Endothelial cell of umbilical vein (primary cell): ENCODE measurements at regions not wholly inside any gene's neighbourhood (a gene's known extent, or its start where the extent isn't known, plus 50 kb on each side); places are given as distances from the start of the nearest gene placed in this dataset.

ENCODE experiments used
- BruUV-seq: library from RNA; stranded (reverse); fragments of 400-500 nt; replicated peaks from 2 replicates; lab custom pipeline; 2021; lab: Mats Ljungman, UMichigan
- CTCF ChIA-PET: fragments of 300-600, 350-600 bp; sonication (Branson Sonifier 250); formaldehyde crosslinking; loops from one replicate; lab custom pipeline; 2021; ENCODE audit warnings: antibody characterized with exemption, inconsistent platforms; lab: Charles Lee
- POLR2A ChIA-PET: fragments of 300-600, 350-600 bp; sonication (Branson Sonifier 250); formaldehyde crosslinking; loops from one replicate; lab custom pipeline; 2021; ENCODE audit warnings: antibody characterized with exemption, inconsistent platforms; lab: Charles Lee
- DNase-seq: peaks from one replicate; pipeline ENCODE4 v3.0.0-alpha.2; 2011; ENCODE audit warnings: low read depth, low spot score
- FAIRE-seq: peaks from 2 replicates; lab custom pipeline; 2011; peaks lifted over from hg19 to GRCh38; lab: Jason Lieb, UNC
- H2AFZ ChIP-seq: 2 replicates; pipeline ENCODE4 v1.6.0; 2012; ENCODE audit warnings: low read depth, low read length, control low read depth, inconsistent platforms
- H3K27ac ChIP-seq: 2 replicates; pipeline ENCODE4 v1.5.1; 2011; ENCODE audit warnings: low read depth, mild to moderate bottlenecking, control low read depth, low read length, moderate library complexity; ENCODE audit not compliant: insufficient read depth
- H3K27me3 ChIP-seq, 2 experiments: 2 replicates each; pipeline versions ENCODE4 v1.6.0 to v1.6.1; 2011; ENCODE audit warnings: low read length in 2 of 2, mixed read lengths in 1 of 2; ENCODE audit not compliant: control insufficient read depth in 2 of 2, insufficient read depth in 2 of 2
- H3K36me3 ChIP-seq, 2 experiments: 2 replicates in 1 of 2; 3 replicates in 1 of 2; pipeline ENCODE4 v1.5.1; 2011; ENCODE audit warnings: low read length in 2 of 2, mild to moderate bottlenecking in 1 of 2, moderate library complexity in 1 of 2; ENCODE audit not compliant: control insufficient read depth in 2 of 2, insufficient read depth in 2 of 2; ENCODE audit errors: extremely low read depth in 1 of 2
- H3K4me1 ChIP-seq: 3 replicates; pipeline ENCODE4 v1.5.1; 2011; ENCODE audit warnings: mild to moderate bottlenecking, low read length; ENCODE audit not compliant: control insufficient read depth, insufficient read depth; ENCODE audit errors: extremely low read depth
- H3K4me2 ChIP-seq: 2 replicates; pipeline ENCODE4 v1.6.1; 2011; ENCODE audit warnings: low read length, control low read depth, mixed read lengths; ENCODE audit not compliant: insufficient read depth
- H3K4me3 ChIP-seq, 3 experiments: fragments of 200-600 bp in 1 of 3; sonication (generic), shearing (Covaris generic) in 1 of 3; replicated peaks in 1 of 3; 2 replicates each; pipeline ENCODE4 v1.5.1; 2011 to 2016; ENCODE audit warnings: control low read depth in 3 of 3, low read length in 3 of 3, mild to moderate bottlenecking in 2 of 3, inconsistent platforms in 1 of 3, low read depth in 1 of 3, moderate library complexity in 1 of 3; ENCODE audit not compliant: insufficient read depth in 1 of 3
- H3K79me2 ChIP-seq: 2 replicates; pipeline ENCODE4 v1.6.0; 2012; ENCODE audit warnings: low read length, inconsistent platforms; ENCODE audit not compliant: control insufficient read depth, insufficient read depth
- H3K9ac ChIP-seq: replicated peaks from 2 replicates; pipeline ENCODE3; 2011; ENCODE audit warnings: low read length, control low read depth; ENCODE audit not compliant: insufficient read depth; ENCODE audit errors: extremely low read depth
- H3K9me1 ChIP-seq: replicated peaks from 3 replicates; pipeline ENCODE4 v1.6.0; 2011; ENCODE audit warnings: mild to moderate bottlenecking, low read length; ENCODE audit not compliant: control insufficient read depth, insufficient read depth; ENCODE audit errors: extremely low read depth
- H3K9me3 ChIP-seq: replicated peaks from 2 replicates; pipeline ENCODE4 v1.5.1; 2012; ENCODE audit warnings: low read length, inconsistent platforms; ENCODE audit not compliant: control insufficient read depth, insufficient read depth
- H4K20me1 ChIP-seq: replicated peaks from 2 replicates; pipeline ENCODE3; 2011; ENCODE audit warnings: mild to moderate bottlenecking, low read length; ENCODE audit not compliant: control insufficient read depth, insufficient read depth; ENCODE audit errors: extremely low read depth
- EZH2 ChIP-seq: IDR thresholded peaks from 2 replicates; pipeline ENCODE4 v1.6.1; 2012; ENCODE audit warnings: borderline replicate concordance, low read depth, mild to moderate bottlenecking, moderate library complexity, low read length, inconsistent platforms; ENCODE audit not compliant: severe bottlenecking
- FOS ChIP-seq: IDR thresholded peaks from 2 replicates; pipeline ENCODE4 v1.6.1; 2011; ENCODE audit warnings: mild to moderate bottlenecking, low read length, moderate library complexity, borderline replicate concordance; ENCODE audit not compliant: insufficient read depth
- GATA2 ChIP-seq: IDR thresholded peaks from 2 replicates; pipeline ENCODE4 v1.7.0; 2011; ENCODE audit warnings: low read depth, mild to moderate bottlenecking, moderate library complexity, mixed read lengths, low read length; ENCODE audit not compliant: insufficient read length, insufficient read depth
- JUN ChIP-seq: IDR thresholded peaks from 2 replicates; pipeline ENCODE4 v1.6.1; 2011; ENCODE audit warnings: borderline replicate concordance, low read depth; ENCODE audit not compliant: insufficient read length, insufficient read depth
- MAX ChIP-seq: IDR thresholded peaks from 2 replicates; pipeline ENCODE4 v1.6.1; 2011; ENCODE audit not compliant: insufficient read depth, insufficient read length
- MYC ChIP-seq: IDR thresholded peaks from one replicate; pipeline ENCODE4 v1.6.1; 2011; ENCODE audit warnings: mild to moderate bottlenecking, low read depth, low read length
- POLR2A ChIP-seq: IDR thresholded peaks from 2 replicates; pipeline ENCODE4 v1.6.1; 2012; ENCODE audit warnings: low read depth, mild to moderate bottlenecking, control low read depth, low read length
- POLR2AphosphoS5 ChIP-seq: IDR thresholded peaks from 2 replicates; pipeline ENCODE4 v1.6.1; 2012; ENCODE audit warnings: low read depth, mild to moderate bottlenecking, control low read depth, low read length, moderate library complexity; ENCODE audit not compliant: insufficient read depth
- dilution Hi-C: fragments of 300-500 bp; cut with MboI; formaldehyde crosslinking; loops from one replicate; pipeline ENCODE4 v1.15.0; 2019; ENCODE audit warnings: low sequenced_read_pairs; ENCODE audit not compliant: extremely low pct_ligation_motif_present
- intact Hi-C: fragments of 100-400 bp; cut with micrococcal nuclease; formaldehyde crosslinking; loops from one replicate; pipeline ENCODE4 v1.10.0; 2022
- TF ChIP-seq, protein P1 (sequence below), 2 donors: IDR thresholded peaks; 1 replicate in 1 of 2; 2 replicates in 1 of 2; pipeline ENCODE4 v1.5.1; 2011; ENCODE audit warnings: low read length in 2 of 2, mild to moderate bottlenecking in 2 of 2, moderate library complexity in 2 of 2, control low read depth in 1 of 2, inconsistent platforms in 1 of 2, low read depth in 1 of 2; ENCODE audit not compliant: insufficient read depth in 1 of 2; ENCODE audit errors: extremely low read depth in 1 of 2

DNA sequence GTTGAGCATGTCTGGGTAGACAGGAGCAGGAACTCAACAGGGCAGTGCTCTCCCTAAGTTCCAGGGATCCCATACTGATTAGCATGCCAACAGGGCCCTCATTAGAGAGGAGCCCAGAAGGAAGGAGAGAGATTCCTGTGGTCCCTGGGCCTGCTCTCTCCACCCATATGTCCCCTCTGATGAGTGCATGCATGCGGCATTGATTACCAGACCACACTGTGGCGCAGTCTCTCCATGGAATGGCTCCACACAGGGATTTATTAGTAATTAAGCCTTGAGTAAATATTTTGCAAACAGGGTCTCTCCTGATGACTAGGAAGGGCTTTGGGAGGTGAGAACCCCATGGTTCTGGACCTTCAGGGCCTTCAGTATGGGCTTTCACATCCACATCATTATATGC is 60.0 kb upstream of the ST8SIA2 start:
- POLR2A ChIA-PET: no interaction called here
- FAIRE-seq (no peak), DNase-seq (no peak)
- Histone ChIP-seq H3K9ac (no peak overlapping the region), H4K20me1 (no peaks in the 10 kb centered on the region), H3K9me1 (no peaks in the 10 kb centered on the region), H3K9me3 (no peaks in the 10 kb centered on the region), H3K4me2 (no peak overlapping the region), H3K36me3 (no peaks in the 10 kb centered on the region), H3K79me2 (no peaks in the 10 kb centered on the region), H2AFZ (no peak overlapping the region), H3K4me3 (no peak overlapping the region), H3K4me1 (no peaks in the 10 kb centered on the region), H3K27me3 (no peaks in the 10 kb centered on the region), H3K27ac (no peak overlapping the region)
- TF ChIP-seq EZH2 (no peak), MYC (no peak), POLR2A (no peak), JUN (no peak), MAX (no peak), GATA2 (no peak), POLR2AphosphoS5 (no peak), FOS (no peak)
- TF ChIP-seq, protein P1, sequence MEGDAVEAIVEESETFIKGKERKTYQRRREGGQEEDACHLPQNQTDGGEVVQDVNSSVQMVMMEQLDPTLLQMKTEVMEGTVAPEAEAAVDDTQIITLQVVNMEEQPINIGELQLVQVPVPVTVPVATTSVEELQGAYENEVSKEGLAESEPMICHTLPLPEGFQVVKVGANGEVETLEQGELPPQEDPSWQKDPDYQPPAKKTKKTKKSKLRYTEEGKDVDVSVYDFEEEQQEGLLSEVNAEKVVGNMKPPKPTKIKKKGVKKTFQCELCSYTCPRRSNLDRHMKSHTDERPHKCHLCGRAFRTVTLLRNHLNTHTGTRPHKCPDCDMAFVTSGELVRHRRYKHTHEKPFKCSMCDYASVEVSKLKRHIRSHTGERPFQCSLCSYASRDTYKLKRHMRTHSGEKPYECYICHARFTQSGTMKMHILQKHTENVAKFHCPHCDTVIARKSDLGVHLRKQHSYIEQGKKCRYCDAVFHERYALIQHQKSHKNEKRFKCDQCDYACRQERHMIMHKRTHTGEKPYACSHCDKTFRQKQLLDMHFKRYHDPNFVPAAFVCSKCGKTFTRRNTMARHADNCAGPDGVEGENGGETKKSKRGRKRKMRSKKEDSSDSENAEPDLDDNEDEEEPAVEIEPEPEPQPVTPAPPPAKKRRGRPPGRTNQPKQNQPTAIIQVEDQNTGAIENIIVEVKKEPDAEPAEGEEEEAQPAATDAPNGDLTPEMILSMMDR (IDR thresholded peaks at IDR 0.05; ENCODE audit: extremely low read depth in 1 of 2, insufficient read depth in 1 of 2, low read depth in 1 of 2, low read length in 2 of 2): no peak
- CTCF ChIA-PET: no interaction called here
- dilution Hi-C loops: no loop called here
- BruUV-seq: no TSS peak
- intact Hi-C loops: no loop called here
